ENCODE measurements at regions not wholly inside any gene's neighbourhood (a gene's known extent, or its start where the extent isn't known, plus 50 kb on each side); places are given as distances from the start of the nearest gene placed in this dataset.
A peak's percentile ranks its signal among the peaks of the same experiment; 100 is the strongest.

GRCh38 chr2:63734510-63734909, 107.2 kb upstream of the UGP2 start:
- H3K4me1 ChIP-seq, result peaks cover 21% of the 10 kb centered on the region
- intact Hi-C loops (cut with micrococcal nuclease), result no loop called here
- H3K4me3 ChIP-seq, result no peak overlapping the region
- H3K36me3 ChIP-seq, result no peaks in the 10 kb centered on the region
- DNase-seq, result no peak
- TF ChIP-seq CTCF (IDR thresholded peaks at IDR 0.05; ENCODE audit: borderline replicate concordance), result no peak
- H3K27me3 ChIP-seq (ENCODE audit: low read depth), result no peaks in the 10 kb centered on the region
- H3K27ac ChIP-seq (replicated peaks), result no peak overlapping the region
- H3K9me3 ChIP-seq (replicated peaks), result no peaks in the 10 kb centered on the region

- H3K27me3 ChIP-seq (ENCODE audit: low read depth), result no peaks in the 10 kb centered on the region
- H3K4me1 ChIP-seq, result peaks cover 21% of the 10 kb centered on the region
- no peak for DNase-seq
- H3K4me3 ChIP-seq, result no peak overlapping the region
- TF ChIP-seq CTCF (IDR thresholded peaks at IDR 0.05; ENCODE audit: borderline replicate concordance), result no peak
- intact Hi-C loops (cut with micrococcal nuclease), result no loop called here
- H3K27ac ChIP-seq (replicated peaks), result no peak overlapping the region
- no peaks in the 10 kb centered on the region for H3K9me3 ChIP-seq (replicated peaks)
- no peaks in the 10 kb centered on the region for H3K36me3 ChIP-seq
Observed at GRCh38 chr2:63735263-63735662, 106.4 kb upstream of the UGP2 start.

DNA sequence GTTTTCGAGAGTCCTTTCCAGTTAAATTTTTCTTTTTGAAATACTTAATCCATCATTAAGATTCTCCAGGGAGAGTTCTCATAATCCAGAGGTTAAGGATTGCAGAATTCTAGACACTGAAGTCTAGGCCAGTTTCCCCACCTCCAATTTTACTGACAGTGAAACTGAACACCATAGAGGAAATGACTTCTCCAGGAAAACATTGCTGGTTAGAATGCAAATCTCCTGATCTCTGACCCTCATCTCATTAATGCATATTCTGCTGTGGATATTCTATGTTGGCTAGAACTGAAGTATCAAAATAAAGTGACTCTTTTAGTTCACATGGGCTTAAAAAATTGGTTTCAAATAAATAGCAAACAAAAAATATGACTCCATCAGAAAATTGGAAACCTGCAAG, 105.8 kb upstream of the UGP2 start:
- Histone ChIP-seq H3K9me3 (replicated peaks) (no peaks in the 10 kb centered on the region), H3K36me3 (no peaks in the 10 kb centered on the region), H3K4me3 (no peak overlapping the region), H3K27me3 (ENCODE audit: low read depth) (no peaks in the 10 kb centered on the region), H3K27ac (replicated peaks) (no peak overlapping the region), H3K4me1 (peaks cover 21% of the 10 kb centered on the region)
- no peak for TF ChIP-seq CTCF (IDR thresholded peaks at IDR 0.05; ENCODE audit: borderline replicate concordance)
- intact Hi-C loops (cut with micrococcal nuclease), result no loop called here
- no peak for DNase-seq

DNA sequence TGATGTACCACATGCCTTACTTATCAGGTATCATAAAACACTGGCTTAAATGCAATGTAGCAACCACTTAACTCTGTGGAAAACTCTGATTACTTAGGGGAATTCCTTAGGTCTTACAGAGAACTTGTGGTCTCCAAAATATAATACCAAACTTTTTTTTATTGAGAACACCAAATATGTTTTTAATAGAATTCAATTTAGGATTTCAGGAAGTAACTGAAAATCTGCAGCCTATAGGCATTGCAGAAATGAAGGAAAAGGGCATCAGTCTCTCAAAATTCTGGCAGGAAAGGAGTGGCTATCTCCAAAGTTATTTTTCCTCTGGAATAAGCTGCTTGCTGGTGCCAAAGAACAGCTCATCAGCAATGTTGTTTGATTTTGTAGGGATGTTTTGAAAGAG, 105.3 kb upstream of the UGP2 start:
- DNase-seq, result no peak
- peaks cover 21% of the 10 kb centered on the region for H3K4me1 ChIP-seq
- TF ChIP-seq CTCF (IDR thresholded peaks at IDR 0.05; ENCODE audit: borderline replicate concordance), result no peak
- intact Hi-C loops (cut with micrococcal nuclease), result no loop called here
- H3K27me3 ChIP-seq (ENCODE audit: low read depth), result no peaks in the 10 kb centered on the region
- H3K36me3 ChIP-seq, result no peaks in the 10 kb centered on the region
- peak overlapping the region; percentile 26 for H3K27ac ChIP-seq (replicated peaks)
- no peak overlapping the region for H3K4me3 ChIP-seq
- no peaks in the 10 kb centered on the region for H3K9me3 ChIP-seq (replicated peaks)

- intact Hi-C loops (cut with micrococcal nuclease), result no loop called here
- Histone ChIP-seq H3K4me1 (peaks cover 23% of the 10 kb centered on the region), H3K27me3 (ENCODE audit: low read depth) (no peaks in the 10 kb centered on the region), H3K36me3 (no peaks in the 10 kb centered on the region), H3K4me3 (no peak overlapping the region), H3K27ac (replicated peaks) (peak overlapping the region; percentile 26), H3K9me3 (replicated peaks) (no peaks in the 10 kb centered on the region)
- DNase-seq, result no peak
- TF ChIP-seq CTCF (IDR thresholded peaks at IDR 0.05; ENCODE audit: borderline replicate concordance), result no peak
Observed at GRCh38 chr2:63737081-63737751, 104.5 kb upstream of the UGP2 start.

Data from left ventricle myocardium inferior (tissue), 1 donor.